Parathyroid adenoma (tissue), 2 donors: ENCODE measurements at regions not wholly inside any gene's neighbourhood (a gene's known extent, or its start where the extent isn't known, plus 50 kb on each side); places are given as distances from the start of the nearest gene placed in this dataset.
A peak's percentile ranks its signal among the peaks of the same experiment; 100 is the strongest.

Experiments used
- H2AFZ ChIP-seq: fragments of 300-600 bp; sonication (generic); one replicate; pipeline ENCODE4 v1.7.0; 2017; ENCODE audit warnings: antibody characterized with exemption, mild to moderate bottlenecking
- H3K27ac ChIP-seq: fragments of 300-600 bp; sonication (generic); one replicate; pipeline ENCODE4 v1.7.0; 2017
- H3K27me3 ChIP-seq: fragments of 300-600 bp; sonication (generic); one replicate; pipeline ENCODE4 v1.7.0; 2017; ENCODE audit warnings: low read length; ENCODE audit not compliant: control insufficient read depth, insufficient read depth
- H3K36me3 ChIP-seq: fragments of 300-600 bp; sonication (generic); one replicate; pipeline ENCODE4 v1.7.0; 2017; ENCODE audit warnings: low read length; ENCODE audit not compliant: control insufficient read depth, insufficient read depth
- H3K4me1 ChIP-seq: fragments of 300-600 bp; sonication (generic); one replicate; pipeline ENCODE4 v1.7.0; 2017; ENCODE audit warnings: control low read depth
- H3K4me2 ChIP-seq: fragments of 300-600 bp; sonication (generic); one replicate; pipeline ENCODE4 v1.7.0; 2017; ENCODE audit warnings: low read length
- H3K4me3 ChIP-seq: fragments of 300-600 bp; sonication (generic); one replicate; pipeline ENCODE4 v1.7.0; 2017; ENCODE audit warnings: low read depth, low read length
- H3K79me2 ChIP-seq: fragments of 300-600 bp; sonication (generic); one replicate; pipeline ENCODE4 v1.7.0; 2017; ENCODE audit warnings: control low read depth
- H3K9ac ChIP-seq: fragments of 300-600 bp; sonication (generic); one replicate; pipeline ENCODE4 v1.7.0; 2017; ENCODE audit warnings: mild to moderate bottlenecking
- H3K9me3 ChIP-seq: fragments of 300-600 bp; sonication (generic); one replicate; pipeline ENCODE4 v1.7.0; 2017; ENCODE audit warnings: low read length; ENCODE audit not compliant: control insufficient read depth
- CTCF ChIP-seq: fragments of 300-600 bp; sonication (generic); IDR thresholded peaks from one replicate; pipeline ENCODE4 v1.7.0; 2017; ENCODE audit warnings: antibody characterized with exemption, mild to moderate bottlenecking
- donor health status: primary hyperparathyroidism.

DNA sequence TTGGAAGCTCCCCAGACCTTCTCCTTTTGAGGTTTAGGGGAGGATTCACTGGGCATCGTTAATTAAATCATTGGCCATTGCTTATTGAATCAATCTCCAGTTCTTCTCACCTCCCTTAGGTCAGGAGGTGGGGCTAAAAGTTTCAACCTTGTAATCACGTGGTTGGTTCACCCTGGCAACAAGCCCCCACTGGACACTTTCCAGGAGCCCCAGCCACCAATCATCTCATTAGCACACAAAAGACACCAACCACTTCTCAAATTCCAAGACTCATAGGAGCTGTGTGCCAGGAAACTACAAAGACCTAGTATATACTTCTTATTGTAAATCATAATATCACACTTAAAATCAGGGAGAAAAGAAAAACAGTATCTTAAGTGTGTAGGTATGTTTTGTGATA lies 94.6 kb upstream of the PLEKHA5 start:
- H3K27ac ChIP-seq: no peak overlapping the region
- H3K9ac ChIP-seq: no peak overlapping the region
- H3K27me3 ChIP-seq: no peaks in the 10 kb centered on the region
- no peak for TF ChIP-seq CTCF
- H2AFZ ChIP-seq: no peak overlapping the region
- H3K9me3 ChIP-seq: no peaks in the 10 kb centered on the region
- no peaks in the 10 kb centered on the region for H3K79me2 ChIP-seq
- H3K36me3 ChIP-seq: no peaks in the 10 kb centered on the region
- peaks cover 7% of the 10 kb centered on the region for H3K4me1 ChIP-seq
- no peak overlapping the region for H3K4me2 ChIP-seq
- H3K4me3 ChIP-seq: no peak overlapping the region

GRCh38 chr12:19035536-19035935 lies 94.0 kb upstream of the PLEKHA5 start:
- no peak overlapping the region for H3K27ac ChIP-seq
- H3K9me3 ChIP-seq: no peaks in the 10 kb centered on the region
- no peak overlapping the region for H3K9ac ChIP-seq
- no peak overlapping the region for H3K4me2 ChIP-seq
- peaks cover 7% of the 10 kb centered on the region for H3K4me1 ChIP-seq
- no peak for TF ChIP-seq CTCF
- H3K79me2 ChIP-seq: no peaks in the 10 kb centered on the region
- no peaks in the 10 kb centered on the region for H3K36me3 ChIP-seq
- no peak overlapping the region for H3K4me3 ChIP-seq
- H3K27me3 ChIP-seq: no peaks in the 10 kb centered on the region
- H2AFZ ChIP-seq: no peak overlapping the region

GRCh38 chr12:19036673-19037357 lies 92.7 kb upstream of the PLEKHA5 start:
- H3K79me2 ChIP-seq: no peaks in the 10 kb centered on the region
- no peak overlapping the region for H3K27ac ChIP-seq
- no peak overlapping the region for H3K4me3 ChIP-seq
- peaks cover 7% of the 10 kb centered on the region for H3K4me1 ChIP-seq
- H2AFZ ChIP-seq: no peak overlapping the region
- no peaks in the 10 kb centered on the region for H3K27me3 ChIP-seq
- H3K9me3 ChIP-seq: no peaks in the 10 kb centered on the region
- no peak overlapping the region for H3K4me2 ChIP-seq
- no peak overlapping the region for H3K9ac ChIP-seq
- no peak for TF ChIP-seq CTCF
- no peaks in the 10 kb centered on the region for H3K36me3 ChIP-seq

GRCh38 chr12:19038209-19038608 lies 91.3 kb upstream of the PLEKHA5 start:
- no peak for TF ChIP-seq CTCF
- no peaks in the 10 kb centered on the region for H3K9me3 ChIP-seq
- peaks cover 7% of the 10 kb centered on the region for H3K4me1 ChIP-seq
- no peak overlapping the region for H3K4me3 ChIP-seq
- H3K79me2 ChIP-seq: no peaks in the 10 kb centered on the region
- no peaks in the 10 kb centered on the region for H3K27me3 ChIP-seq
- no peaks in the 10 kb centered on the region for H3K36me3 ChIP-seq
- no peak overlapping the region for H3K9ac ChIP-seq
- H2AFZ ChIP-seq: peak overlapping the region; percentile 51
- H3K27ac ChIP-seq: peak overlapping the region; percentile 40
- H3K4me2 ChIP-seq: no peak overlapping the region

DNA sequence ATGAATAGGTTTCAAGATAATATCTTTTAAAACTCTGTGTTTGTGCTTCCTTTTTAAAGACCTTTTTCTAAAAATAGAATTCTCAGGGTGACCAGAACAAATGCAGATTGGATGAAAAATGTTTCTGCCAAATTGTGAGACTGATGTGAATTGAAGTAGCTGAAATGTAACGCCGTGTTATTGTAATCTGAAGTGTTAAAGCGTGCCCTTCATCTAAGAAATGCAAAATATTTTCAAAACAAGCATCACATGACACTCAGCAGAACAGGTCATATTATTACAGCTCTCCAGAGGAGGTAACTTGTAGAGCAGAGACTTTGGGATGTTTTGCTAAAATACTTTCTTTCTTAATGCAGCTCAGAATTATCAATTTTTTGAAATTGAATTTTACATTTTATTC lies 90.0 kb upstream of the PLEKHA5 start:
- peaks cover 7% of the 10 kb centered on the region for H3K4me1 ChIP-seq
- no peak overlapping the region for H3K9ac ChIP-seq
- H3K27me3 ChIP-seq: no peaks in the 10 kb centered on the region
- no peaks in the 10 kb centered on the region for H3K36me3 ChIP-seq
- no peak overlapping the region for H3K4me3 ChIP-seq
- H3K79me2 ChIP-seq: no peaks in the 10 kb centered on the region
- H3K4me2 ChIP-seq: peak overlapping the region; percentile 27
- no peak overlapping the region for H2AFZ ChIP-seq
- no peak for TF ChIP-seq CTCF
- H3K27ac ChIP-seq: peak overlapping the region; percentile 40
- H3K9me3 ChIP-seq: no peaks in the 10 kb centered on the region
